ENCODE measurements at regions not wholly inside any gene's neighbourhood (a gene's known extent, or its start where the extent isn't known, plus 50 kb on each side); places are given as distances from the start of the nearest gene placed in this dataset.

GRCh38 chr7:28243861-28244260 lies 63.3 kb upstream of the JAZF1 start:
- no peak overlapping the region for H3K27ac Mint-ChIP-seq
- no peaks in the 10 kb centered on the region for H3K27me3 Mint-ChIP-seq
- no peaks in the 10 kb centered on the region for H3K4me1 Mint-ChIP-seq (ENCODE audit: low read depth)
- TF ChIP-seq CTCF (IDR thresholded peaks at IDR 0.05; ENCODE audit: unreplicated experiment), result no peak
- no peak overlapping the region for H3K4me3 Mint-ChIP-seq (ENCODE audit: low read depth)
- H3K9me3 Mint-ChIP-seq (ENCODE audit: low read depth), result peaks cover 2% of the 10 kb centered on the region
- H3K36me3 Mint-ChIP-seq (ENCODE audit: insufficient read depth), result no peaks in the 10 kb centered on the region
- no peak for DNase-seq (ENCODE audit: low spot score, unreplicated experiment)

GRCh38 chr7:28245123-28245878 lies 64.7 kb upstream of the JAZF1 start:
- H3K36me3 Mint-ChIP-seq (ENCODE audit: insufficient read depth), result no peaks in the 10 kb centered on the region
- H3K9me3 Mint-ChIP-seq (ENCODE audit: low read depth), result peaks cover 3% of the 10 kb centered on the region
- DNase-seq (ENCODE audit: low spot score, unreplicated experiment), result no peak
- no peak overlapping the region for H3K4me3 Mint-ChIP-seq (ENCODE audit: low read depth)
- H3K4me1 Mint-ChIP-seq (ENCODE audit: low read depth), result no peaks in the 10 kb centered on the region
- no peaks in the 10 kb centered on the region for H3K27me3 Mint-ChIP-seq
- TF ChIP-seq CTCF (IDR thresholded peaks at IDR 0.05; ENCODE audit: unreplicated experiment), result no peak
- no peak overlapping the region for H3K27ac Mint-ChIP-seq

- Mint-ChIP-seq H3K4me3 (ENCODE audit: low read depth) (no peak overlapping the region), H3K27ac (no peak overlapping the region), H3K36me3 (ENCODE audit: insufficient read depth) (no peaks in the 10 kb centered on the region), H3K4me1 (ENCODE audit: low read depth) (no peaks in the 10 kb centered on the region), H3K27me3 (no peaks in the 10 kb centered on the region), H3K9me3 (ENCODE audit: low read depth) (peaks cover 3% of the 10 kb centered on the region)
- no peak for DNase-seq (ENCODE audit: low spot score, unreplicated experiment)
- no peak for TF ChIP-seq CTCF (IDR thresholded peaks at IDR 0.05; ENCODE audit: unreplicated experiment)
Measured at GRCh38 chr7:28246921-28247461, 66.4 kb upstream of the JAZF1 start.

GRCh38 chr7:28258240-28258639 lies 77.6 kb upstream of the JAZF1 start:
- no peaks in the 10 kb centered on the region for H3K9me3 Mint-ChIP-seq (ENCODE audit: low read depth)
- no peak overlapping the region for H3K27ac Mint-ChIP-seq
- H3K36me3 Mint-ChIP-seq (ENCODE audit: insufficient read depth), result no peaks in the 10 kb centered on the region
- no peaks in the 10 kb centered on the region for H3K27me3 Mint-ChIP-seq
- no peak for DNase-seq (ENCODE audit: low spot score, unreplicated experiment)
- TF ChIP-seq CTCF (IDR thresholded peaks at IDR 0.05; ENCODE audit: unreplicated experiment), result no peak
- peaks cover 5% of the 10 kb centered on the region for H3K4me1 Mint-ChIP-seq (ENCODE audit: low read depth)
- H3K4me3 Mint-ChIP-seq (ENCODE audit: low read depth), result no peak overlapping the region

- Mint-ChIP-seq H3K27me3 (no peaks in the 10 kb centered on the region), H3K4me3 (ENCODE audit: low read depth) (no peak overlapping the region), H3K27ac (no peak overlapping the region), H3K4me1 (ENCODE audit: low read depth) (peaks cover 5% of the 10 kb centered on the region), H3K36me3 (ENCODE audit: insufficient read depth) (no peaks in the 10 kb centered on the region), H3K9me3 (ENCODE audit: low read depth) (no peaks in the 10 kb centered on the region)
- no peak for TF ChIP-seq CTCF (IDR thresholded peaks at IDR 0.05; ENCODE audit: unreplicated experiment)
- no peak for DNase-seq (ENCODE audit: low spot score, unreplicated experiment)
Measured at GRCh38 chr7:28260969-28261368, 80.4 kb upstream of the JAZF1 start.

All from progenitor cell of endocrine pancreas (in vitro differentiated cells).